ENCODE measurements at regions not wholly inside any gene's neighbourhood (a gene's known extent, or its start where the extent isn't known, plus 50 kb on each side); places are given as distances from the start of the nearest gene placed in this dataset.

DNA sequence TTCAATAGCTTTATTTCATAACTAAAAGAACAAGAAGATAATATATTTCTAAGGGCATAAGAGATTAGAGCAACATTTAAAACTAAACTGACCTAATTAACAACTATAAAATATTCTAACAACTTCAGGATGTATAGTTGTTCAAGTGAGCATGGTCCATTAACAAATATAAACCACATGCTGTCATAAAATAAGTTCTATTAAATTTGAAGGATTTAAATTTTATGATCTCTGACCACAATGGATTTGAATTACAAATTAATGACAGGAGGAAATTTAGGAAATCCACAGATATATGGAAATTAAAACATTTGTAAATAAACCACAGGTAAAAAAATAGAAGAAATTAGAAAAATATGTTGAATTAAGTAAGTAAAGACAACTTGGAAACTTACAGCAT, 196.5 kb upstream of the PCDH20 start:
- no peaks in the 10 kb centered on the region for H3K27me3 ChIP-seq (ENCODE audit: insufficient read depth, low read length)
- intact Hi-C loops (cut with micrococcal nuclease) = no loop called here
- no peaks in the 10 kb centered on the region for H3K9me3 ChIP-seq (ENCODE audit: control insufficient read depth in 1 of 2, insufficient read depth in 1 of 2, low read depth in 1 of 2, low read length in 2 of 2)
- H3K4me1 ChIP-seq (ENCODE audit: control insufficient read depth in 1 of 2, insufficient read depth in 2 of 2, low read length in 2 of 2) = no peaks in the 10 kb centered on the region
- H4K20me1 ChIP-seq (ENCODE audit: insufficient read depth) = no peaks in the 10 kb centered on the region
- no peaks in the 10 kb centered on the region for H3K79me2 ChIP-seq (ENCODE audit: insufficient read depth, low read length)
- no peak overlapping the region for H2AFZ ChIP-seq (ENCODE audit: low read depth, low read length, poor library complexity, severe bottlenecking)
- ChIA-PET CTCF (no interaction called here), POLR2A (no interaction called here), RAD21 (ENCODE audit: low non-redundant PET in 1 of 2, low total read pairs in 2 of 2, uncharacterized antibody in 2 of 2, unreplicated experiment in 2 of 2) (no interaction called here)
- H3K36me3 ChIP-seq (ENCODE audit: control insufficient read depth in 1 of 2, insufficient read depth in 2 of 2, low read length in 2 of 2) = no peaks in the 10 kb centered on the region
- no peak for DNase-seq (ENCODE audit: low read depth, low spot score)
- no peak for ATAC-seq
- TF ChIP-seq SRF (IDR thresholded peaks at IDR 0.05; ENCODE audit: low read depth) (no peak), TCF7L2 (IDR thresholded peaks at IDR 0.05; ENCODE audit: borderline replicate concordance, extremely low read depth, insufficient read depth, insufficient read length) (no peak), YY1 (IDR thresholded peaks at IDR 0.05; ENCODE audit: extremely low read depth, insufficient replicate concordance, low read depth, low read length) (no peak), EZH2phosphoT487 (IDR thresholded peaks at IDR 0.05; ENCODE audit: borderline replicate concordance) (no peak), POLR2AphosphoS5 (IDR thresholded peaks at IDR 0.05; ENCODE audit: low read depth, low read length) (no peak), FOSL1 (IDR thresholded peaks at IDR 0.05; ENCODE audit: low read depth) (no peak), CBX3 (IDR thresholded peaks at IDR 0.05; ENCODE audit: low read depth) (no peak), SIN3A (IDR thresholded peaks at IDR 0.05; ENCODE audit: low read depth) (no peak), ZNF274 (IDR thresholded peaks at IDR 0.05; ENCODE audit: low read depth, low read length) (no peak), EZH2 (IDR thresholded peaks at IDR 0.05) (no peak), POLR2A (IDR thresholded peaks at IDR 0.05; ENCODE audit: borderline replicate concordance, extremely low read depth, insufficient read depth, insufficient read length) (no peak), CEBPB (IDR thresholded peaks at IDR 0.05; ENCODE audit: low read depth) (no peak)
- TF ChIP-seq, protein P1, sequence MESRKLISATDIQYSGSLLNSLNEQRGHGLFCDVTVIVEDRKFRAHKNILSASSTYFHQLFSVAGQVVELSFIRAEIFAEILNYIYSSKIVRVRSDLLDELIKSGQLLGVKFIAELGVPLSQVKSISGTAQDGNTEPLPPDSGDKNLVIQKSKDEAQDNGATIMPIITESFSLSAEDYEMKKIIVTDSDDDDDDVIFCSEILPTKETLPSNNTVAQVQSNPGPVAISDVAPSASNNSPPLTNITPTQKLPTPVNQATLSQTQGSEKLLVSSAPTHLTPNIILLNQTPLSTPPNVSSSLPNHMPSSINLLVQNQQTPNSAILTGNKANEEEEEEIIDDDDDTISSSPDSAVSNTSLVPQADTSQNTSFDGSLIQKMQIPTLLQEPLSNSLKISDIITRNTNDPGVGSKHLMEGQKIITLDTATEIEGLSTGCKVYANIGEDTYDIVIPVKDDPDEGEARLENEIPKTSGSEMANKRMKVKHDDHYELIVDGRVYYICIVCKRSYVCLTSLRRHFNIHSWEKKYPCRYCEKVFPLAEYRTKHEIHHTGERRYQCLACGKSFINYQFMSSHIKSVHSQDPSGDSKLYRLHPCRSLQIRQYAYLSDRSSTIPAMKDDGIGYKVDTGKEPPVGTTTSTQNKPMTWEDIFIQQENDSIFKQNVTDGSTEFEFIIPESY (IDR thresholded peaks at IDR 0.05; ENCODE audit: extremely low read depth, insufficient replicate concordance, low read length) = no peak
- TF ChIP-seq, protein P2, sequence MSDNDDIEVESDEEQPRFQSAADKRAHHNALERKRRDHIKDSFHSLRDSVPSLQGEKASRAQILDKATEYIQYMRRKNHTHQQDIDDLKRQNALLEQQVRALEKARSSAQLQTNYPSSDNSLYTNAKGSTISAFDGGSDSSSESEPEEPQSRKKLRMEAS (IDR thresholded peaks at IDR 0.05) = no peak
- H3K4me3 ChIP-seq (replicated peaks in 1 of 2; ENCODE audit: low read depth in 1 of 2, low read length in 2 of 2) = no peak overlapping the region
- no peak overlapping the region for H3K4me2 ChIP-seq (ENCODE audit: low read length)
- no peaks in the 10 kb centered on the region for H3K9me2 ChIP-seq (ENCODE audit: insufficient read depth)
- BruUV-seq (replicated peaks) = no TSS peak
- H3K9ac ChIP-seq (ENCODE audit: low read length) = no peak overlapping the region
- no peak overlapping the region for H3K27ac ChIP-seq (ENCODE audit: low read depth, low read length)

All from HCT116 (cell line).